ENCODE measurements at regions not wholly inside any gene's neighbourhood (a gene's known extent, or its start where the extent isn't known, plus 50 kb on each side); places are given as distances from the start of the nearest gene placed in this dataset.

GRCh38 chr6:148608199-148608951 is 138.5 kb upstream of the UST start:
- TF ChIP-seq CTCF (IDR thresholded peaks at IDR 0.05) (peak in 4 of 6 experiments; percentile 16 to 49 (median 40)), POLR2A (IDR thresholded peaks at IDR 0.05) (no peak)

Data from thyroid gland (tissue), 4 donors.